GM21529 (cell line): ENCODE measurements at regions not wholly inside any gene's neighbourhood (a gene's known extent, or its start where the extent isn't known, plus 50 kb on each side); places are given as distances from the start of the nearest gene placed in this dataset.

ENCODE experiments used
- ATAC-seq: cut with Tn5 transposase; IDR thresholded peaks from one replicate; pipeline ENCODE4 v1.9.1; 2021; ENCODE audit not compliant: unreplicated experiment

GRCh38 chr3:66592016-66592761 is 91.4 kb upstream of the LRIG1 start:
- ATAC-seq, result no peak

GRCh38 chr3:66592927-66593625 is 92.3 kb upstream of the LRIG1 start:
- ATAC-seq, result no peak

- no peak for ATAC-seq
These were observed 93.2 kb upstream of the LRIG1 start for GRCh38 chr3:66593978-66594377.

- ATAC-seq, result no peak
These were observed 96.6 kb upstream of the LRIG1 start for GRCh38 chr3:66597308-66597863.

- ATAC-seq, result no peak
These were observed 97.3 kb upstream of the LRIG1 start for GRCh38 chr3:66598168-66598567.

- no peak for ATAC-seq
These were observed 101.4 kb upstream of the LRIG1 start for GRCh38 chr3:66602237-66602636.

- ATAC-seq, result no peak
These were observed 101.9 kb upstream of the LRIG1 start for GRCh38 chr3:66602691-66603090.

GRCh38 chr3:66603151-66603611 is 102.4 kb upstream of the LRIG1 start:
- no peak for ATAC-seq

- ATAC-seq, result no peak
These were observed 103.7 kb upstream of the LRIG1 start for GRCh38 chr3:66604481-66604880.

GRCh38 chr3:66606126-66606525 is 105.3 kb upstream of the LRIG1 start:
- no peak for ATAC-seq

GRCh38 chr3:66606868-66607267 is 106.0 kb upstream of the LRIG1 start:
- no peak for ATAC-seq

GRCh38 chr3:66609660-66610561 is 109.1 kb upstream of the LRIG1 start:
- no peak for ATAC-seq

GRCh38 chr3:66610562-66610909 is 109.7 kb upstream of the LRIG1 start:
- ATAC-seq, result no peak

GRCh38 chr3:66615643-66616301 is 115.0 kb upstream of the LRIG1 start:
- ATAC-seq, result no peak

GRCh38 chr3:66617351-66617750 is 116.5 kb upstream of the LRIG1 start:
- no peak for ATAC-seq

- no peak for ATAC-seq
These were observed 117.2 kb upstream of the LRIG1 start for GRCh38 chr3:66618066-66618465.

GRCh38 chr3:66620296-66620695 is 119.5 kb upstream of the LRIG1 start:
- ATAC-seq, result no peak

GRCh38 chr3:66622756-66623457 is 122.1 kb upstream of the LRIG1 start:
- no peak for ATAC-seq

GRCh38 chr3:66625505-66626216 is 124.8 kb upstream of the LRIG1 start:
- ATAC-seq, result no peak
